NCI-H526 (cell line): ENCODE measurements at regions not wholly inside any gene's neighbourhood (a gene's known extent, or its start where the extent isn't known, plus 50 kb on each side); places are given as distances from the start of the nearest gene placed in this dataset.
A peak's percentile ranks its signal among the peaks of the same experiment; 100 is the strongest.

Experiments used
- DNase-seq, 2 experiments: peaks; one replicate each; lab custom pipeline; 2025; lab: John Stamatoyannopoulos, UW

DNA sequence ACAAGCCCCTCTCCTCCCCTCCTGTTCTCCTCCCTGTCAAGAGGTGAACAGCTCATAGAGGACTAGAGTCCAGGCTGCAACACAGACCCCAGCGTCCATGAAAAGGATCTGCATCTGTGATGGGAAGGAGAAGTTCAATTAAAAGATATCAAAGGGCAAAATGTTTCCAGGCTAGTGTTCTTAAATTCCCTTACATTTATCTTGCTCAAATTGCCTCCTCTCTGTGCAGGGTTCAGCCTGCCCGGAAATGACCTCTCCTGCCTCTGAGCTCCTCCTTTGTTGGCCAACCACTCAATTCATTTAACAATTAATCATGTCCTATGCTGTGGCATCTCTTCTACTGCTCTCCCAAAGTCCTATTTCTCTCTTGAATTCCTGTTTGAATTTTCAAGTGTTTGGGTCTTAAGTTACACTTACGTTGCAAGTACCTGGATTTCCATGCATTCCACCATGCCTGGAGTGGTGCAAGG lies 105.3 kb downstream of the TSN start:
- DNase-seq, result no peak

DNA sequence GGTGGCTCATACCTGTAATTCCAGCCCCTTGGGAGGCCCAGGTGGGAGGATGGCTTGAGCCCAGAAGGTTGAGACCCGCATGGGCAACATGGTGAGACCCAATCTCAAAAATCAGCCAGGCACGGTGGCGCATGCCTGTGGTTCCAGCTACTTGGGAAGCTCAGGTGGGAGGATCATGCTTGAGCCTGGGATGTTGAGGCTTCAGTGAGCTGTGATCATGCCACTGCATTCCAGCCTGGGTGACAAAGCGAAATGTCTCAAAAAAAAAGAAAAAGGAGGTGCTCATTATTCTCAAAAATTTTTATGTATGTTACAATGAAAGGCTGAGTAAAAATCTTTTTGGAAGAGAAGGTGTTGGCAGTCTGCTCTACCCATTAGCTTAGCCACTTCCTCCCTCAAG lies 106.8 kb downstream of the TSN start:
- DNase-seq, result no peak

DNA sequence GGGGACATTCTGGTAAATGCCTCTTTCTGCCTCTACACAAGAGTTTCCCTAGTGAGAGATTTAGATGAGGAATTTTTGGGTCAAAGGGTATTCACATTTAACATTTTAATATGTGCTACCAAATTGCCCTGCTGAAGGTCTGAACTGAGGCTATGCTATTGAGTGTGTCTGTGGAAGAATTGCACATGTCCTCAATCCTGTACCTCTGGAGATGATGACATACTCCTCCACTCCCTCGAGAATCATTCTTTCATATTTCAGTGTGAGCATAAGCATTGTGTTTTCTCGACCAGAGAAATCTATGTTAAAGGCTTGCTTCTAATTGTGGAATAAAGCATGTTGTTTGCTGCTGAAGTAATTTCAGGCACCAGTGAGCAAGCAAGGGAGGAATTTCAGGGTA lies 110.5 kb downstream of the TSN start:
- DNase-seq, result no peak

- DNase-seq, result no peak
Observed at GRCh38 chr2:121866789-121867188, 111.3 kb downstream of the TSN start.

DNA sequence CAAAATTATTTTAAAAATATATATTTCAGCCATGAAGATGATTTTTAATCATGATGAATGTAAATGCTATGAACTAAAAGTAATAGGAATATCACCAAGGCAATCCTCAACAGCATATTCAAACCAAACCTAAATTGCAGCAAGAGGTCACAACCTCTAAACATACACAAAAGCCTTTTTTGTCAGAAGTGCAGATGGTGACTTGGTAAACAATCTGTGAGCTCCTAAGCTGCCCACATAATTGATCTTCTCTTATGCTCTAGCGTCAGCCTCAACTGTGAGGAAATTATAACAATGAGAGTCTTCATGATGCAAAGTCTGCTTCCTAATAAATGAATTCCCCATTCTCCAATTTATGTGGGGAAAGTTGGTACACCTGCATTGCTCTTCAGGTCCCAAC lies 113.2 kb downstream of the TSN start:
- DNase-seq, result no peak

- DNase-seq, result no peak
Observed at GRCh38 chr2:121869363-121869762, 113.9 kb downstream of the TSN start.

- no peak for DNase-seq
Observed at GRCh38 chr2:121869873-121870272, 114.4 kb downstream of the TSN start.

DNA sequence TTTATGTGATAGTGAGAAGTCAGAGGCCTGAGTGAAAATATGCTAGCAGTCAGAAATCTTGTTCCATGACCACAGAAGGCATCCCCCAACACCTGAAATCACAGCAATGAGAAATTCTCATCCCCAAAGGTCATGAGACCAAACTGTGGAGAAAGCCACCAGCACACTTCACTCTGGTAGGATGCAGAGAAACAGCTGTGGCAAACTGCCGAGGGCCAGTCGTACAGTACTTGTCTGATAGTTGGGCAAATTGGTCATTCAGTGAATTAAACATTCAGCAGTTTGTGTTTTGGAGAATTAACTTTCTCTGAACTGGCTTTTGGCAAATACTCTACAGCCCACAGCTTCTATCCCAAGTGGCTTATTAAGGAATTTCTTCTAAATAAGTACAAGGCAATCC lies 117.2 kb downstream of the TSN start:
- DNase-seq, result no peak

GRCh38 chr2:121873864-121874263 lies 118.4 kb downstream of the TSN start:
- DNase-seq, result no peak

DNA sequence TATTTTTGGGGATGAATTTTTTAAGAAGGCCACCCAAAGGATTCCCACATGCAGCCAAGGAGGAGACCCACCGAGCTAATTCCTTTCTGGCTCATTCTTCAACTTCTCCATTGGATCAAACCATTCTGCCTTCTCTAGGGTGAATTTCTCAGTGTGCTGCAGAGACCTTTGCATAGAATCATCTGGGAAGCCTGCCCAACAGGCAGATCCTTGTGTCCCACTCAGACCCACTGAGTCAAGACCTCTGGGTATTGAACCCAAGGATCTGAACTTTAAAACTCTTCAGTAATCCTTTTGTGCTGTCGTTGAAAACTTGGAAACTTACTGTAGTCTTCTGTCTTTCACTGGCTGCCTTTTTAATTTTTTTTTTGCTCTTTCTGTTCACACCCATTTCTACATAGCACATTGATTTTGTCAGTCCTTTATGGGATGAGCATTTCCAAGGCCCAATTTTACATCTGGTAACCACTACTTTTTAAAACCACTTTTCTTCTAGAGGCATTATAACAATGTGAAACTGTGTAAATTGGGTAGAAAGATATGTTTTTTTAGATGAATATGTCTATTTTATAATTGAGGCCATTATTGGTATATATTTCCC lies 120.2 kb downstream of the TSN start:
- DNase-seq, result no peak

GRCh38 chr2:121877366-121877765 lies 121.9 kb downstream of the TSN start:
- no peak for DNase-seq

DNA sequence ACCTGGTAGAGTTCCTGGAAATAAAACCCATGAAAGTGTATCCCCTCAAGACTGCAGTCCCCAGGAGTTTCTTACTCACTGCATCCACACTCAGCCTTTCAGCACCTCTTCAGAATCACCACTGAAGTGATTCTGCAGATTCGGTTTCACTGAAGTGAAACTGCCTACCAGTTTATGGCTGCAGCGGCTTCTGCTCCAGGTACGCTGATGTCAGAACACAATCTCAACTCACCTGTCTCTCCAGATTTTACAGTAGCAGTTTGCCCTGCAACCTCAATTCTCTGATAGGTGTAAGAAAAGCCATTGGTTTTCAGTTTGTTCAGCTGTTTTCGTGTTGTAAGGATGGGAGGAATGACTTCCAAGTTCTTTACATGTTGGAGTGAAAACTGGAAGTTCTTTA lies 124.8 kb downstream of the TSN start:
- DNase-seq, result no peak

DNA sequence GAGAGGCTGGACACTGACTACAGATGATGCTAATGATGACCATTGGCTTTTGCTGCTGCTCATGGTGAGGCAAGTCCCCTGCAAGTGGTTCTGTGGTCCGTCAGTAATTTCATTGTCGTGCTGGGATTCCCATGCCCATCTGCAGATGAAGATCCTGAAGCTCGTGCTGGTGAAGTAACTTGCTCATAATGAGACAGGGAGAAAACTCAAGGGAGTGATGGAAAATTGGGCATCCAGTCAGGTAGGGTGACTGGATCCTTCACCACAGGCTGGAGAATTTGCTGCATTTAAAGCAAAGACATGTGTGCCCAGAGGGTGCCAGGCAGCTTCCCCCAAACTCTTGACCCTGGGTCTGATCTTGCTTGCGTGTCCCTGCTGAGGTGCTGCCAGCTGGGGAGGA lies 125.6 kb downstream of the TSN start:
- no peak for DNase-seq

GRCh38 chr2:121881950-121882349 lies 126.5 kb downstream of the TSN start:
- no peak for DNase-seq

DNA sequence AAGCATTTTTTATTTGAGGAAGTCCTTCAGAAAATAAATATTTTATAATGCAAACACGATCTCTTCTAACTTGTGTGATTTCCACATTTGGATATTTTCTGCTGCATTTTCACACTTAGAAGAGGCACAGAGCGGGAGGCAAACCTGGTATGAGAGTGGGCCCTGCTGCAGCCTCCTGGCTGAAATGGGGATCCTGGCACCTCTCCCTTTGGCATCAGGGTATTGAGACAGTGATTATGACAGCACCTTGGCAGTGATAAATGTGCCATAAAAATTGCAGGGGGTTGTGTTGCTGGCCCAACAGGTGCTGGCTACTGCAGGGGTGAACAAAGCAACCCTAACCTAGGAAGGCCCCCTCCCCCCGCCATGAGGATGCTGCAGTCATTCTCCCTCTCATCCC lies 128.6 kb downstream of the TSN start:
- no peak for DNase-seq

GRCh38 chr2:121884511-121884921 lies 129.1 kb downstream of the TSN start:
- DNase-seq, result no peak

DNA sequence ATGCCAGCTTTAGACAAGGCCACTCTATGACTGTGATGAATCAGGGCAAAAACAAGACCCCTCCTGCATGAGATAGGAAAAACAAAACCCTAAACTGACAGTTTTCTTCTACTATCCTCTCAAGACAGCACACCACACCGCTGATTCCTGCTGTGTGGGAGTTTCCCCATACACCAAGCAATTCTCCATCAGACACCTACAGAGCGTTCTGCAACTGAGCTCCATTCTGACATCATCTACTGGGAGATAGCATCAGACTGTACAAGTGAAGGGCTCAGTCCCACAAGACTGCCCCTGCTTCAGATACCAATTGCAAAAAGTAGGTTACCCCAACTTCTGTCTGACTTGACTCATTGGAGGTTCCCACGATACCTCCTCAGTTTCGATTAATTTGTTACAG lies 130.6 kb downstream of the TSN start:
- DNase-seq, result no peak

DNA sequence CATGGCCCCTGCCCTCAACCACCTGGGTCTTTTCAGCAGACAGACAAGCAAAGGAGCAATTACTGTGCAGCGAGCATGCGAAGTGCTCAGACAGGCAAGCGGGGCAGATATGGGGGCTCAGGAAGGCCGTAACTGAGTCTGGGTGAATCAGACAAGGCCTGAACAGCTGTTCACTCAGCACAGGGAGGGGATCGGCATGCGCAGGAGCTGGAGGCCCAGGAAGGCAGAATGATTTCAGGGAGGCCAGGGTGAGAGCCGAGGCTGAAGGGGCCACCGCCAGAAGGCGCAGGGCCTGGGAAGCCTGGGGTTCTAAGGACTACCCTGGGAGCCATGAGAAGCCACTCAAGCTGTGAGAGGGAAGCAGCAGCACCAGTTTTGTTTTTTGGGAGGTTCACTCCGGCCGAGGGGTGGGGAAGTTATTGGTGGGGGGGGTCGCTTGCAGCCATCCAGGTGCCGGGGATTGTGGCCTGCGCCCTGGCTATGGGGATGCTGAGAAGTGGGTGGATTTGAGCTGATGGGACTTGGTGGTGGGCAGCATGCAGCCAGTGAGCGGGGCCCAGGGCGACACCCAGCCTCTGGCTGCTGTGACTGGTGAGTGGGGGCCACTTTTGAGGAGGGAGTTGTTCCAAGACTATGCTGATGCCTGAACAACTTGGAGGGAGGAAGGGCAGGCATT lies 132.2 kb downstream of the TSN start:
- no peak for DNase-seq

GRCh38 chr2:121888189-121888557 lies 132.7 kb downstream of the TSN start:
- peak in 1 of 2 experiments; percentile 55 for DNase-seq

DNA sequence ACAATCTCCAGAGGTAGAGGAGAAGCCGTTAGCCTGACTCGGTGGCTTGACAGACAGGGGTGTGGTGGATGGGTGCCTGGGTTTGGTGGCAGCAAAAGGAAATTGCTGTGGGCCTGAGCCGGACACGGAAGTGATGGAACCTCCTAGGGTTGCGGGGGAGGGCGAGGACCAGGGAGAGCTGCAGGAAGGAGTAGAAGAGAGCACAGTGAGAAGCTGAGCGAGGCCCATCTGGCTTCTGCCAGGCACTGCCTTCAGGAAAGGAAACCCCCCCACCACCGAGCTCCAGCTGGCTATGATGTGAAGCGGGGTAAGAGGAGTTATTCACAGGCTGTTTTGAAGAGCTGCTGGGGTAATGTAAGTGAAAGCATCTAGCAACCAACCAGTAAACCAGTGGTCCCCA lies 134.6 kb downstream of the TSN start:
- DNase-seq, result no peak

GRCh38 chr2:121895723-121896571 lies 140.5 kb downstream of the TSN start:
- no peak for DNase-seq

- peak; percentile 9 to 67 for DNase-seq
Observed at GRCh38 chr2:121897335-121897970, 142.0 kb downstream of the TSN start.

DNA sequence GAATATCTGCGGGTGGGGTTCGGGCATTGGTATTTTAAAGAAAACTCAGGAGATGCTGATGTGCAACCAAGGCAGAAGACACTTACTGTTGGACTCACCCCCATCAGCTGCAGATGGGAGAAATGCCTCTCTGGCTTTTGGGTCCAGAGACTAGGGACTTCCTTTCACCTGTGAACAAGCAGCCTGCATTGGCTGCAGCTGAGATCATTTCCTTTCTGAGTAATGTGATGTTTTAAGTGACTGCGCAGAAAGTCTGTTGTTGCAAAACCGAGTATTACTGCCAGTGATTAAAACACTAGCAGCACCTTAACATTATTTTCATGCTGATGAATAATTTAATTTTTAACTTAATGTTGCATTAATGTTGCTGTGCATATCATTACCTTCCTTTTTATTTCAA lies 143.0 kb downstream of the TSN start:
- no peak for DNase-seq
